ENCODE measurements at regions not wholly inside any gene's neighbourhood (a gene's known extent, or its start where the extent isn't known, plus 50 kb on each side); places are given as distances from the start of the nearest gene placed in this dataset.

DNA sequence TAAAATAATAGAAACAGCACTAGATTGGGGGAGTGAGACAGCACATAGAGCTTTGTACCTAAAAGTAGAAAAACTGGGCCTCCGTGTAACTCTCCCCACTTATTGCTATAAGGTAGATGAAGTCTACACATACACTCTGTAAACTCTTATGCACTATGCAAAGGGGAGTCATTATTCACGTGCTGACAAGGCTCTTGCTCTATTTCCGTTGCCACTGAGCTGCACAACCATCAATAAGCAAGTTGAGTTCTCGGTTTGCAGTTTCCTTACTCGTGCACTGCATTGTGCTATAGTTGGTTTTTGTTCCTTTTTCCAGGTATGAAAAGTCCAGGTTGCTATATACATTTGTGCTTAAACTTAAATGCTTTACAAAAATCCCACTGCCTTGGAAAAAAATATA lies 294.0 kb upstream of the DACH1 start:
- Histone ChIP-seq H3K79me2 (ENCODE audit: insufficient read depth, low read length) (no peaks in the 10 kb centered on the region), H3K36me3 (replicated peaks in 1 of 2; ENCODE audit: control insufficient read depth in 1 of 2, insufficient read depth in 2 of 2, low read length in 2 of 2) (no peaks in the 10 kb centered on the region), H3K27ac (ENCODE audit: extremely low read length, insufficient read depth, low read length) (no peak overlapping the region), H3K9ac (ENCODE audit: insufficient read depth, low read depth, low read length) (no peak overlapping the region), H3K4me2 (ENCODE audit: low read depth, low read length) (no peak overlapping the region), H3K9me3 (ENCODE audit: low read length) (no peaks in the 10 kb centered on the region), H4K20me1 (ENCODE audit: insufficient read depth, low read length) (no peaks in the 10 kb centered on the region), H3K4me1 (ENCODE audit: insufficient read depth, low read length) (no peaks in the 10 kb centered on the region), H2AFZ (ENCODE audit: low read length) (no peak overlapping the region), H3K27me3 (ENCODE audit: control insufficient read depth in 1 of 2, insufficient read depth in 2 of 2, low read length in 2 of 2) (no peaks in the 10 kb centered on the region), H3K4me3 (replicated peaks in 1 of 3; ENCODE audit: insufficient read depth in 1 of 3, low read depth in 2 of 3, low read length in 3 of 3) (no peak overlapping the region)
- in situ Hi-C loops (cut with HindIII; ENCODE audit: extremely low pct_ligation_motif_present, low pct_unique_long_range_greater_than_20kb) = no loop called here
- ChIA-PET POLR2A (no interaction called here), CTCF (ENCODE audit: low intra/inter-chr PET ratio, low total read pairs) (no interaction called here)
- FAIRE-seq = no peak
- 1% methylated on average over 5 of the region's 5 CpGs for WGBS (ENCODE audit: low lambda C conversion rate)
- ATAC-seq = no peak
- no TSS peak for BruUV-seq (replicated peaks)
- no peak for DNase-seq (ENCODE audit: low spot score)
- intact Hi-C loops (cut with micrococcal nuclease; ENCODE audit: unreplicated experiment) = no loop called here
- TF ChIP-seq ZNF839 (CRISPR knock-in tag; IDR thresholded peaks at IDR 0.05; ENCODE audit: borderline replicate concordance) (no peak), ZNF432 (CRISPR knock-in tag; IDR thresholded peaks at IDR 0.05; ENCODE audit: borderline replicate concordance) (no peak), HOXA3 (CRISPR knock-in tag; IDR thresholded peaks at IDR 0.05) (no peak), ISX (CRISPR knock-in tag; conservative IDR thresholded peaks at IDR 0.05) (no peak), KLF11 (CRISPR knock-in tag; IDR thresholded peaks at IDR 0.05) (no peak), KLF9 (CRISPR knock-in tag; IDR thresholded peaks at IDR 0.05; ENCODE audit: low read depth) (no peak), KAT8 (CRISPR knock-in tag; IDR thresholded peaks at IDR 0.05) (no peak), RBAK (CRISPR knock-in tag; IDR thresholded peaks at IDR 0.05) (no peak), ZNF577 (CRISPR knock-in tag; IDR thresholded peaks at IDR 0.05; ENCODE audit: borderline replicate concordance, low read depth) (no peak), PAWR (CRISPR knock-in tag; IDR thresholded peaks at IDR 0.05; ENCODE audit: borderline replicate concordance) (no peak), ZNF12 (CRISPR knock-in tag; IDR thresholded peaks at IDR 0.05) (no peak), GABPB1 (CRISPR knock-in tag; IDR thresholded peaks at IDR 0.05) (no peak)
- TF ChIP-seq, protein P1, sequence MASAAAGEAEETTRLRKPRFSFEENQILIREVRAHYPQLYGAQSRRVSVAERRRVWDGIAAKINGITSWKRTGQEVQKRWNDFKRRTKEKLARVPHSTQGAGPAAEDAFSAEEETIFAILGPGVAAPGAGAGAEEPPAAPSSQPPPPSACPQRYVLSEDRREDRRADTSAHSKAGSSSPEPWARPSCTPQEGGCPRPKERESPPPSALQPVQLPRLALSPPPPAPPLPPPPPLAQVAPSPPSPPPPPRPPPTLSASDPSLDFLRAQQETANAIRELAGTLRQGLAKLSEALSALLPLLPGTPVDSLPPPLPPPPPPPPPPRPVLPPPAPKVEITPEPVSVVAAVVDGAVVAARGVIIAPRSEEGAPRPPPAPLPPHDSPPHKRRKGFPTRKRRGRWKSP (CRISPR knock-in tag; IDR thresholded peaks at IDR 0.05) = no peak
- TF ChIP-seq, protein P2, sequence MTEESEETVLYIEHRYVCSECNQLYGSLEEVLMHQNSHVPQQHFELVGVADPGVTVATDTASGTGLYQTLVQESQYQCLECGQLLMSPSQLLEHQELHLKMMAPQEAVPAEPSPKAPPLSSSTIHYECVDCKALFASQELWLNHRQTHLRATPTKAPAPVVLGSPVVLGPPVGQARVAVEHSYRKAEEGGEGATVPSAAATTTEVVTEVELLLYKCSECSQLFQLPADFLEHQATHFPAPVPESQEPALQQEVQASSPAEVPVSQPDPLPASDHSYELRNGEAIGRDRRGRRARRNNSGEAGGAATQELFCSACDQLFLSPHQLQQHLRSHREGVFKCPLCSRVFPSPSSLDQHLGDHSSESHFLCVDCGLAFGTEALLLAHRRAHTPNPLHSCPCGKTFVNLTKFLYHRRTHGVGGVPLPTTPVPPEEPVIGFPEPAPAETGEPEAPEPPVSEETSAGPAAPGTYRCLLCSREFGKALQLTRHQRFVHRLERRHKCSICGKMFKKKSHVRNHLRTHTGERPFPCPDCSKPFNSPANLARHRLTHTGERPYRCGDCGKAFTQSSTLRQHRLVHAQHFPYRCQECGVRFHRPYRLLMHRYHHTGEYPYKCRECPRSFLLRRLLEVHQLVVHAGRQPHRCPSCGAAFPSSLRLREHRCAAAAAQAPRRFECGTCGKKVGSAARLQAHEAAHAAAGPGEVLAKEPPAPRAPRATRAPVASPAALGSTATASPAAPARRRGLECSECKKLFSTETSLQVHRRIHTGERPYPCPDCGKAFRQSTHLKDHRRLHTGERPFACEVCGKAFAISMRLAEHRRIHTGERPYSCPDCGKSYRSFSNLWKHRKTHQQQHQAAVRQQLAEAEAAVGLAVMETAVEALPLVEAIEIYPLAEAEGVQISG (CRISPR knock-in tag; IDR thresholded peaks at IDR 0.05) = no peak
- TF ChIP-seq, protein P3, sequence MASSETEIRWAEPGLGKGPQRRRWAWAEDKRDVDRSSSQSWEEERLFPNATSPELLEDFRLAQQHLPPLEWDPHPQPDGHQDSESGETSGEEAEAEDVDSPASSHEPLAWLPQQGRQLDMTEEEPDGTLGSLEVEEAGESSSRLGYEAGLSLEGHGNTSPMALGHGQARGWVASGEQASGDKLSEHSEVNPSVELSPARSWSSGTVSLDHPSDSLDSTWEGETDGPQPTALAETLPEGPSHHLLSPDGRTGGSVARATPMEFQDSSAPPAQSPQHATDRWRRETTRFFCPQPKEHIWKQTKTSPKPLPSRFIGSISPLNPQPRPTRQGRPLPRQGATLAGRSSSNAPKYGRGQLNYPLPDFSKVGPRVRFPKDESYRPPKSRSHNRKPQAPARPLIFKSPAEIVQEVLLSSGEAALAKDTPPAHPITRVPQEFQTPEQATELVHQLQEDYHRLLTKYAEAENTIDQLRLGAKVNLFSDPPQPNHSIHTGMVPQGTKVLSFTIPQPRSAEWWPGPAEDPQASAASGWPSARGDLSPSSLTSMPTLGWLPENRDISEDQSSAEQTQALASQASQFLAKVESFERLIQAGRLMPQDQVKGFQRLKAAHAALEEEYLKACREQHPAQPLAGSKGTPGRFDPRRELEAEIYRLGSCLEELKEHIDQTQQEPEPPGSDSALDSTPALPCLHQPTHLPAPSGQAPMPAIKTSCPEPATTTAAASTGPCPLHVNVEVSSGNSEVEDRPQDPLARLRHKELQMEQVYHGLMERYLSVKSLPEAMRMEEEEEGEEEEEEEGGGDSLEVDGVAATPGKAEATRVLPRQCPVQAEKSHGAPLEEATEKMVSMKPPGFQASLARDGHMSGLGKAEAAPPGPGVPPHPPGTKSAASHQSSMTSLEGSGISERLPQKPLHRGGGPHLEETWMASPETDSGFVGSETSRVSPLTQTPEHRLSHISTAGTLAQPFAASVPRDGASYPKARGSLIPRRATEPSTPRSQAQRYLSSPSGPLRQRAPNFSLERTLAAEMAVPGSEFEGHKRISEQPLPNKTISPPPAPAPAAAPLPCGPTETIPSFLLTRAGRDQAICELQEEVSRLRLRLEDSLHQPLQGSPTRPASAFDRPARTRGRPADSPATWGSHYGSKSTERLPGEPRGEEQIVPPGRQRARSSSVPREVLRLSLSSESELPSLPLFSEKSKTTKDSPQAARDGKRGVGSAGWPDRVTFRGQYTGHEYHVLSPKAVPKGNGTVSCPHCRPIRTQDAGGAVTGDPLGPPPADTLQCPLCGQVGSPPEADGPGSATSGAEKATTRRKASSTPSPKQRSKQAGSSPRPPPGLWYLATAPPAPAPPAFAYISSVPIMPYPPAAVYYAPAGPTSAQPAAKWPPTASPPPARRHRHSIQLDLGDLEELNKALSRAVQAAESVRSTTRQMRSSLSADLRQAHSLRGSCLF (CRISPR knock-in tag; IDR thresholded peaks at IDR 0.05; ENCODE audit: borderline replicate concordance) = no peak
- TF ChIP-seq, protein P4, sequence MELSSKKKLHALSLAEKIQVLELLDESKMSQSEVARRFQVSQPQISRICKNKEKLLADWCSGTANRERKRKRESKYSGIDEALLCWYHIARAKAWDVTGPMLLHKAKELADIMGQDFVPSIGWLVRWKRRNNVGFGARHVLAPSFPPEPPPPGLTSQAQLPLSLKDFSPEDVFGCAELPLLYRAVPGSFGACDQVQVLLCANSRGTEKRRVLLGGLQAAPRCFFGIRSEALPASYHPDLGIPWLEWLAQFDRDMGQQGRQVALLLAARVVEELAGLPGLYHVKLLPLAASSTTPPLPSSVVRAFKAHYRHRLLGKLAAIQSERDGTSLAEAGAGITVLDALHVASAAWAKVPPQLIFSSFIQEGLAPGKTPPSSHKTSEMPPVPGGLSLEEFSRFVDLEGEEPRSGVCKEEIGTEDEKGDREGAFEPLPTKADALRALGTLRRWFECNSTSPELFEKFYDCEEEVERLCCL (CRISPR knock-in tag; IDR thresholded peaks at IDR 0.05; ENCODE audit: borderline replicate concordance) = no peak
